ENCODE measurements at regions not wholly inside any gene's neighbourhood (a gene's known extent, or its start where the extent isn't known, plus 50 kb on each side); places are given as distances from the start of the nearest gene placed in this dataset.

- TF ChIP-seq CTCF (IDR thresholded peaks at IDR 0.05), result no peak
- no peak for TF ChIP-seq POLR2A (IDR thresholded peaks at IDR 0.05)
- no peak for TF ChIP-seq POLR2AphosphoS5 (IDR thresholded peaks at IDR 0.05)
These were observed 397.7 kb upstream of the SMARCA2 start for GRCh38 chr9:1617419-1617818.
